GM19043 (cell line): ENCODE measurements at regions not wholly inside any gene's neighbourhood (a gene's known extent, or its start where the extent isn't known, plus 50 kb on each side); places are given as distances from the start of the nearest gene placed in this dataset.

Experiments used
- ATAC-seq: cut with Tn5 transposase; IDR thresholded peaks from one replicate; pipeline ENCODE4 v1.9.1; 2021; ENCODE audit warnings: low read depth; ENCODE audit not compliant: unreplicated experiment

- ATAC-seq, result no peak
These were observed 438.9 kb upstream of the ARRDC4 start for GRCh38 chr15:97521381-97522285.

GRCh38 chr15:97522347-97522746 lies 438.2 kb upstream of the ARRDC4 start:
- no peak for ATAC-seq

GRCh38 chr15:97525809-97526208 lies 434.7 kb upstream of the ARRDC4 start:
- no peak for ATAC-seq

- no peak for ATAC-seq
These were observed 432.3 kb upstream of the ARRDC4 start for GRCh38 chr15:97528238-97528637.

GRCh38 chr15:97545799-97546198 lies 414.7 kb upstream of the ARRDC4 start:
- ATAC-seq, result no peak

- no peak for ATAC-seq
These were observed 413.1 kb upstream of the ARRDC4 start for GRCh38 chr15:97547381-97547780.

GRCh38 chr15:97561529-97561928 lies 399.0 kb upstream of the ARRDC4 start:
- no peak for ATAC-seq

- ATAC-seq, result no peak
These were observed 397.0 kb upstream of the ARRDC4 start for GRCh38 chr15:97563516-97563915.

- no peak for ATAC-seq
These were observed 393.5 kb upstream of the ARRDC4 start for GRCh38 chr15:97566961-97567360.

- ATAC-seq, result no peak
These were observed 393.1 kb upstream of the ARRDC4 start for GRCh38 chr15:97567411-97567810.

- no peak for ATAC-seq
These were observed 383.4 kb upstream of the ARRDC4 start for GRCh38 chr15:97576929-97577645.

- no peak for ATAC-seq
These were observed 375.1 kb upstream of the ARRDC4 start for GRCh38 chr15:97585408-97585807.

GRCh38 chr15:97592778-97593177 lies 367.7 kb upstream of the ARRDC4 start:
- ATAC-seq, result no peak

- ATAC-seq, result no peak
These were observed 362.7 kb upstream of the ARRDC4 start for GRCh38 chr15:97597801-97598200.

- ATAC-seq, result no peak
These were observed 362.1 kb upstream of the ARRDC4 start for GRCh38 chr15:97598353-97598798.

- ATAC-seq, result no peak
These were observed 360.3 kb upstream of the ARRDC4 start for GRCh38 chr15:97600190-97600589.

GRCh38 chr15:97604677-97605076 lies 355.8 kb upstream of the ARRDC4 start:
- ATAC-seq, result no peak

GRCh38 chr15:97615114-97615513 lies 345.4 kb upstream of the ARRDC4 start:
- no peak for ATAC-seq

GRCh38 chr15:97623091-97623661 lies 337.3 kb upstream of the ARRDC4 start:
- no peak for ATAC-seq

GRCh38 chr15:97627634-97628033 lies 332.9 kb upstream of the ARRDC4 start:
- ATAC-seq, result no peak

- ATAC-seq, result no peak
These were observed 314.7 kb upstream of the ARRDC4 start for GRCh38 chr15:97645758-97646157.
